GM12873 (cell line): ENCODE measurements at regions not wholly inside any gene's neighbourhood (a gene's known extent, or its start where the extent isn't known, plus 50 kb on each side); places are given as distances from the start of the nearest gene placed in this dataset.

Experiments used
- CTCF ChIP-seq: IDR thresholded peaks from 2 replicates; pipeline ENCODE4 v1.5.1; 2012; ENCODE audit warnings: low read depth, mild to moderate bottlenecking, moderate library complexity, low read length, control low read depth; ENCODE audit not compliant: insufficient read depth; ENCODE audit errors: missing control alignments

- no peak for TF ChIP-seq CTCF
These were observed 873.6 kb upstream of the GJE1 start for GRCh38 chr6:141259091-141259490.

GRCh38 chr6:141258516-141258915 lies 874.2 kb upstream of the GJE1 start:
- no peak for TF ChIP-seq CTCF

GRCh38 chr6:141254336-141254735 lies 878.4 kb upstream of the GJE1 start:
- no peak for TF ChIP-seq CTCF

GRCh38 chr6:141252828-141253608 lies 879.7 kb upstream of the GJE1 start:
- TF ChIP-seq CTCF: no peak

GRCh38 chr6:141251286-141251685 lies 881.4 kb upstream of the GJE1 start:
- no peak for TF ChIP-seq CTCF

- TF ChIP-seq CTCF: no peak
These were observed 884.5 kb upstream of the GJE1 start for GRCh38 chr6:141248021-141248799.

- TF ChIP-seq CTCF: no peak
These were observed 888.4 kb upstream of the GJE1 start for GRCh38 chr6:141244366-141244765.
